ENCODE measurements at regions not wholly inside any gene's neighbourhood (a gene's known extent, or its start where the extent isn't known, plus 50 kb on each side); places are given as distances from the start of the nearest gene placed in this dataset.

DNA sequence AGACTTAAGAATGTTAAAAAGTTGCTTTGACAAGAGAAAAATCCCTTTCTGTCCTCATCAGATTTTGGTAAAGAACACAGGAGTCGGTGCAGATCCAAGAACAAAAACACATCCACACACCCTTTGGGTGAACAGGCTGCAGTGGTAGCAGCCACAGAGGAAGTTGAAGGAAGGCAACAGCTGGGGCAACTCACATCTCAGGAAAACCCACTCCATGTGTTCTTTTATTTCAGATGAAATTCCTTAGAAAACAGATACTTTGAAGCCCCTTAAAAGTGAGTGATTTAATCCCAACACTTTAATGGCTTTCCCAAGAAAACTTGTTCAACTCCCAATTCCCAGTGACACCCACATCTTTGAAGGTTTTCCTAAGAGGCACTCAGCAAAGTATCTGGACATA, 271.3 kb downstream of the ICOS start:
- H3K4me3 Mint-ChIP-seq: no peak overlapping the region
- H3K36me3 Mint-ChIP-seq: no peaks in the 10 kb centered on the region; the same call in 1 of the 2 replicates
- DNase-seq (ENCODE audit: low spot score) (no peak), ATAC-seq (no peak)
- ChIA-PET POLR2A (no interaction called here), CTCF (no interaction called here)
- H3K4me1 Mint-ChIP-seq: peaks cover 42% of the 10 kb centered on the region
- no peak overlapping the region for H3K27ac Mint-ChIP-seq
- no peak for TF ChIP-seq ARID4B (CRISPR knock-in tag; IDR thresholded peaks at IDR 0.05; ENCODE audit: borderline replicate concordance)
- no peak for TF ChIP-seq SP1 (CRISPR knock-in tag; conservative IDR thresholded peaks at IDR 0.05)
- TF ChIP-seq ZBTB43 (CRISPR knock-in tag; IDR thresholded peaks at IDR 0.05): no peak
- TF ChIP-seq FOXJ3 (CRISPR knock-in tag; IDR thresholded peaks at IDR 0.05; ENCODE audit: borderline replicate concordance): no peak
- no peak for TF ChIP-seq ZNF425 (CRISPR knock-in tag; conservative IDR thresholded peaks at IDR 0.05)
- TF ChIP-seq, protein P1, sequence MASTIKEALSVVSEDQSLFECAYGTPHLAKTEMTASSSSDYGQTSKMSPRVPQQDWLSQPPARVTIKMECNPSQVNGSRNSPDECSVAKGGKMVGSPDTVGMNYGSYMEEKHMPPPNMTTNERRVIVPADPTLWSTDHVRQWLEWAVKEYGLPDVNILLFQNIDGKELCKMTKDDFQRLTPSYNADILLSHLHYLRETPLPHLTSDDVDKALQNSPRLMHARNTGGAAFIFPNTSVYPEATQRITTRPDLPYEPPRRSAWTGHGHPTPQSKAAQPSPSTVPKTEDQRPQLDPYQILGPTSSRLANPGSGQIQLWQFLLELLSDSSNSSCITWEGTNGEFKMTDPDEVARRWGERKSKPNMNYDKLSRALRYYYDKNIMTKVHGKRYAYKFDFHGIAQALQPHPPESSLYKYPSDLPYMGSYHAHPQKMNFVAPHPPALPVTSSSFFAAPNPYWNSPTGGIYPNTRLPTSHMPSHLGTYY (CRISPR knock-in tag; IDR thresholded peaks at IDR 0.05): no peak
- TF ChIP-seq ZSCAN18 (CRISPR knock-in tag; IDR thresholded peaks at IDR 0.05): no peak
- TF ChIP-seq IRF2 (CRISPR knock-in tag; IDR thresholded peaks at IDR 0.05; ENCODE audit: borderline replicate concordance, low read depth): no peak
- TF ChIP-seq AFF4 (CRISPR knock-in tag; IDR thresholded peaks at IDR 0.05; ENCODE audit: borderline replicate concordance): no peak
- TF ChIP-seq SMAD4 (CRISPR knock-in tag; IDR thresholded peaks at IDR 0.05): no peak
- TF ChIP-seq PRRX2 (CRISPR knock-in tag; IDR thresholded peaks at IDR 0.05): no peak
- TF ChIP-seq ZNF232 (CRISPR knock-in tag; IDR thresholded peaks at IDR 0.05): no peak
- TF ChIP-seq EMX1 (CRISPR knock-in tag; IDR thresholded peaks at IDR 0.05): no peak
- no peak for TF ChIP-seq CREB1 (CRISPR knock-in tag; IDR thresholded peaks at IDR 0.05)
- TF ChIP-seq, protein P2, sequence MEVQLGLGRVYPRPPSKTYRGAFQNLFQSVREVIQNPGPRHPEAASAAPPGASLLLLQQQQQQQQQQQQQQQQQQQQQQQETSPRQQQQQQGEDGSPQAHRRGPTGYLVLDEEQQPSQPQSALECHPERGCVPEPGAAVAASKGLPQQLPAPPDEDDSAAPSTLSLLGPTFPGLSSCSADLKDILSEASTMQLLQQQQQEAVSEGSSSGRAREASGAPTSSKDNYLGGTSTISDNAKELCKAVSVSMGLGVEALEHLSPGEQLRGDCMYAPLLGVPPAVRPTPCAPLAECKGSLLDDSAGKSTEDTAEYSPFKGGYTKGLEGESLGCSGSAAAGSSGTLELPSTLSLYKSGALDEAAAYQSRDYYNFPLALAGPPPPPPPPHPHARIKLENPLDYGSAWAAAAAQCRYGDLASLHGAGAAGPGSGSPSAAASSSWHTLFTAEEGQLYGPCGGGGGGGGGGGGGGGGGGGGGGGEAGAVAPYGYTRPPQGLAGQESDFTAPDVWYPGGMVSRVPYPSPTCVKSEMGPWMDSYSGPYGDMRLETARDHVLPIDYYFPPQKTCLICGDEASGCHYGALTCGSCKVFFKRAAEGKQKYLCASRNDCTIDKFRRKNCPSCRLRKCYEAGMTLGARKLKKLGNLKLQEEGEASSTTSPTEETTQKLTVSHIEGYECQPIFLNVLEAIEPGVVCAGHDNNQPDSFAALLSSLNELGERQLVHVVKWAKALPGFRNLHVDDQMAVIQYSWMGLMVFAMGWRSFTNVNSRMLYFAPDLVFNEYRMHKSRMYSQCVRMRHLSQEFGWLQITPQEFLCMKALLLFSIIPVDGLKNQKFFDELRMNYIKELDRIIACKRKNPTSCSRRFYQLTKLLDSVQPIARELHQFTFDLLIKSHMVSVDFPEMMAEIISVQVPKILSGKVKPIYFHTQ (CRISPR knock-in tag; IDR thresholded peaks at IDR 0.05): no peak
- TF ChIP-seq SMAD3 (CRISPR knock-in tag; IDR thresholded peaks at IDR 0.05; ENCODE audit: borderline replicate concordance): no peak
- no peak for TF ChIP-seq ZNF138 (CRISPR knock-in tag; conservative IDR thresholded peaks at IDR 0.05)
- TF ChIP-seq GABPB1 (CRISPR knock-in tag; IDR thresholded peaks at IDR 0.05): no peak
- TF ChIP-seq ZNF396 (CRISPR knock-in tag; IDR thresholded peaks at IDR 0.05; ENCODE audit: borderline replicate concordance): no peak
- TF ChIP-seq, protein P3, sequence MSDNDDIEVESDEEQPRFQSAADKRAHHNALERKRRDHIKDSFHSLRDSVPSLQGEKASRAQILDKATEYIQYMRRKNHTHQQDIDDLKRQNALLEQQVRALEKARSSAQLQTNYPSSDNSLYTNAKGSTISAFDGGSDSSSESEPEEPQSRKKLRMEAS (CRISPR knock-in tag; IDR thresholded peaks at IDR 0.05): no peak
- H3K27me3 Mint-ChIP-seq (ENCODE audit: low read depth): peaks cover 38% of the 10 kb centered on the region
- peaks cover under 1% of the 10 kb centered on the region; the same call in 1 of the 2 replicates for H3K9me3 Mint-ChIP-seq
